IMR-90 (cell line): ENCODE measurements at regions not wholly inside any gene's neighbourhood (a gene's known extent, or its start where the extent isn't known, plus 50 kb on each side); places are given as distances from the start of the nearest gene placed in this dataset.

Experiments
- ATAC-seq: fragments of 200-7000 bp; cut with Tn5 transposase; 2 replicates; pipeline ENCODE4 v1.9.1; 2020; ENCODE audit warnings: low read depth, mild to moderate bottlenecking, moderate library complexity
- BruUV-seq: library from RNA; stranded (reverse); fragments of 400-500 nt; replicated peaks from 2 replicates; lab custom pipeline; 2021; lab: Mats Ljungman, UMichigan
- CTCF ChIA-PET: fragments of 300-600 bp; formaldehyde crosslinking; extraction: SDS; loops from one replicate; lab custom pipeline; 2021; ENCODE audit warnings: antibody characterized with exemption; lab: Yijun Ruan, JAX
- POLR2A ChIA-PET: fragments of 300-600 bp; sonication (Branson Sonifier 250); formaldehyde crosslinking; loops from one replicate; lab custom pipeline; 2022; ENCODE audit warnings: antibody characterized with exemption; ENCODE audit not compliant: unreplicated experiment; lab: Charles Lee
- DNase-seq: peaks from one replicate; pipeline ENCODE4 v3.0.0; 2013
- H2AFZ ChIP-seq: replicated peaks from 2 replicates; pipeline ENCODE3; 2013; ENCODE audit warnings: low read length, mild to moderate bottlenecking; ENCODE audit not compliant: poor library complexity
- H2AK5ac ChIP-seq: 2 replicates; pipeline ENCODE4 v1.6.1; 2013; ENCODE audit warnings: low read depth, low read length, inconsistent platforms
- H2AK9ac ChIP-seq: replicated peaks from 2 replicates; pipeline ENCODE3; 2013; ENCODE audit warnings: mild to moderate bottlenecking, low read depth, low read length, moderate library complexity; ENCODE audit not compliant: poor library complexity
- H2BK120ac ChIP-seq: 2 replicates; pipeline ENCODE4 v1.6.1; 2013; ENCODE audit warnings: low read depth, low read length, inconsistent platforms
- H2BK15ac ChIP-seq: 3 replicates; pipeline ENCODE4 v1.6.1; 2013; ENCODE audit warnings: low read depth, low read length, inconsistent platforms
- H2BK20ac ChIP-seq: 2 replicates; pipeline ENCODE4 v1.6.1; 2013; ENCODE audit warnings: low read depth, mild to moderate bottlenecking, inconsistent platforms, low read length, moderate library complexity
- H2BK5ac ChIP-seq: 2 replicates; pipeline ENCODE4 v1.6.1; 2013; ENCODE audit warnings: mild to moderate bottlenecking, low read depth, low read length, inconsistent platforms; ENCODE audit not compliant: poor library complexity, severe bottlenecking
- H3K14ac ChIP-seq: replicated peaks from 2 replicates; pipeline ENCODE4 v1.6.1; 2013; ENCODE audit warnings: low read depth, low read length, inconsistent platforms
- H3K18ac ChIP-seq: 2 replicates; pipeline ENCODE4 v1.6.1; 2013; ENCODE audit warnings: low read depth, low read length, control low read depth
- H3K23ac ChIP-seq: 2 replicates; pipeline ENCODE4 v1.6.1; 2013; ENCODE audit warnings: low read depth, low read length, inconsistent platforms
- H3K27ac ChIP-seq: 2 replicates; pipeline ENCODE4 v1.5.1; 2013; ENCODE audit warnings: mild to moderate bottlenecking, control low read depth, low read length; ENCODE audit not compliant: insufficient read depth
- H3K27me3 ChIP-seq: 2 replicates; pipeline ENCODE4 v1.6.1; 2013; ENCODE audit warnings: low read length; ENCODE audit not compliant: control insufficient read depth, insufficient read depth
- H3K36me3 ChIP-seq: 2 replicates; pipeline ENCODE4 v1.6.1; 2013; ENCODE audit warnings: low read length, mixed read lengths; ENCODE audit not compliant: control insufficient read depth, insufficient read depth
- H3K4ac ChIP-seq: 2 replicates; pipeline ENCODE4 v1.6.1; 2013; ENCODE audit warnings: low read depth, low read length, inconsistent platforms
- H3K4me1 ChIP-seq: 2 replicates; pipeline ENCODE4 v1.6.1; 2013; ENCODE audit warnings: low read length, mixed read lengths; ENCODE audit not compliant: control insufficient read depth, insufficient read depth
- H3K4me2 ChIP-seq: 2 replicates; pipeline ENCODE4 v1.6.1; 2013; ENCODE audit warnings: low read depth, mild to moderate bottlenecking, control low read depth, low read length, moderate library complexity
- H3K4me3 ChIP-seq: 2 replicates; pipeline ENCODE4 v1.5.1; 2013; ENCODE audit warnings: low read depth, mild to moderate bottlenecking, control low read depth, low read length, moderate library complexity; ENCODE audit not compliant: insufficient read depth
- H3K56ac ChIP-seq: 2 replicates; pipeline ENCODE4 v1.6.1; 2013; ENCODE audit warnings: low read length, inconsistent platforms; ENCODE audit not compliant: insufficient read depth; ENCODE audit errors: extremely low read depth
- H3K79me1 ChIP-seq, 2 experiments: 2 replicates each; pipeline ENCODE4 v1.6.1; 2013; ENCODE audit warnings: low read length in 2 of 2, inconsistent platforms in 1 of 2, low read depth in 1 of 2
- H3K9ac ChIP-seq: 2 replicates; pipeline ENCODE4 v1.6.1; 2013; ENCODE audit warnings: low read depth, low read length, control low read depth
- H3K9me1 ChIP-seq: 2 replicates; pipeline ENCODE4 v1.6.1; 2013; ENCODE audit warnings: low read length, inconsistent platforms; ENCODE audit not compliant: insufficient read depth
- H3K9me3 ChIP-seq: 2 replicates; pipeline ENCODE4 v1.6.1; 2013; ENCODE audit warnings: low read length; ENCODE audit not compliant: control insufficient read depth, insufficient read depth
- H4K20me1 ChIP-seq: 2 replicates; pipeline ENCODE4 v1.6.1; 2013; ENCODE audit warnings: low read length, inconsistent platforms; ENCODE audit not compliant: insufficient read depth
- H4K5ac ChIP-seq: 2 replicates; pipeline ENCODE4 v1.6.1; 2013; ENCODE audit warnings: mild to moderate bottlenecking, low read depth, low read length, control low read depth
- H4K8ac ChIP-seq, 2 experiments: 2 replicates each; pipeline ENCODE4 v1.6.1; 2013; ENCODE audit warnings: low read depth in 2 of 2, low read length in 2 of 2, control low read depth in 1 of 2, inconsistent platforms in 1 of 2
- H4K91ac ChIP-seq: 2 replicates; pipeline ENCODE4 v1.6.1; 2013; ENCODE audit warnings: low read depth, low read length, inconsistent platforms; ENCODE audit not compliant: insufficient read depth
- RAD21 ChIP-seq: IDR thresholded peaks from 2 replicates; pipeline ENCODE4 v1.6.1; 2012; ENCODE audit warnings: low read length, improper control_type of control experiment
- RFX5 ChIP-seq: IDR thresholded peaks from 2 replicates; pipeline ENCODE4 v1.8.0; 2012; ENCODE audit warnings: low read depth, mild to moderate bottlenecking, low read length, moderate library complexity
- WGBS, 2 experiments: methylation state at CpG; one replicate each; pipeline versions ENCODE4 v1.1.5 to v1.1.7; 2013; ENCODE audit warnings: missing lambda C conversion rate in 2 of 2; ENCODE audit not compliant: insufficient read length in 1 of 2; ENCODE audit errors: extremely low coverage in 2 of 2; 5-methylcytosine and 5-hydroxymethylcytosine counted together
- dilution Hi-C: fragments of 300-500 bp; cut with HindIII; formaldehyde crosslinking; loops from one replicate; pipeline ENCODE4 v1.14.3; 2018; ENCODE audit warnings: low sequenced_read_pairs; ENCODE audit not compliant: unreplicated experiment
- in situ Hi-C: fragments of 300-500 bp; cut with MboI; formaldehyde crosslinking; loops from 3 replicates; pipeline ENCODE4 v1.14.3; 2019; ENCODE audit warnings: low sequenced_read_pairs, inconsistent platforms, mixed read lengths
- intact Hi-C: fragments of 100-400 bp; cut with micrococcal nuclease; formaldehyde crosslinking; loops from 2 replicates; pipeline ENCODE4 v1.10.0; 2022

DNA sequence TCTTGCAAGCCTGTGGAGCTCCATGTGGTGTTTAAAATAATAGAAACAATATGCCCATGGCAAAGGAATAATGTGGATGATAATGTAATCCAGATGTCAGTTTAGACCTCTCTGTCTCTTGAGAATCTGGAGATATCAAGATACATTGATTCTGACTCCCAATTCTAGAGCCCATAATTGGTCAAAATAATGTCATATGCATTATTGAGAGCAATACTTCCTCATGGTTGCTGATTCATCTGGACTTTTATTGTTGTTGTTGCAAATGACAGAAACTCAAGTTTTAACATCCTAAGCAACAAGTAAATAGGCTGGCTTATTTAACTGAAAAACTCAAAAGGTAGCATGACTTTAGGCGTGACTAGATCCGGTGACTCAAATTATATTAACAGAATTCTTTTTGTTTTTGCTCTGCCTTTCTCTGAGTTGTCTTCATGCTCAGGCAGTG, 152.1 kb downstream of the PCSK1 start:
- intact Hi-C loops = no loop called here
- H2AFZ ChIP-seq = no peak overlapping the region
- no peak for ATAC-seq

More for the DNA sequence above, 152.1 kb downstream of the PCSK1 start:
- H2BK20ac ChIP-seq = no peak overlapping the region
- H4K91ac ChIP-seq = no peak overlapping the region
- no peak overlapping the region for H2BK120ac ChIP-seq
- H2BK15ac ChIP-seq = no peak overlapping the region
- in situ Hi-C loops = no loop called here
- H3K4me2 ChIP-seq = no peak overlapping the region
- dilution Hi-C loops = no loop called here
- peaks cover 4% of the 10 kb centered on the region; the same call in 1 of the 2 replicates for H3K4me1 ChIP-seq
- no TSS peak for BruUV-seq
- H2BK5ac ChIP-seq = no peak overlapping the region
- no peak overlapping the region for H3K56ac ChIP-seq
- no peaks in the 10 kb centered on the region for H3K27me3 ChIP-seq
- no peaks in the 10 kb centered on the region for H3K79me1 ChIP-seq
- no peak overlapping the region for H3K4me3 ChIP-seq
- no peak for DNase-seq
- TF ChIP-seq RAD21 = no peak
- TF ChIP-seq RFX5 = no peak
- no peak overlapping the region for H4K5ac ChIP-seq
- no peaks in the 10 kb centered on the region for H3K36me3 ChIP-seq
- H3K27ac ChIP-seq = no peak overlapping the region
- no peak overlapping the region for H2AK5ac ChIP-seq
- H3K9me1 ChIP-seq = no peaks in the 10 kb centered on the region
- POLR2A ChIA-PET = no interaction called here
- no CpG with 5 or more reads among the region's 2 CpGs for WGBS, 2 experiments
- no peak overlapping the region; a peak in 1 of 4 replicates for H4K8ac ChIP-seq
- no peak overlapping the region for H3K14ac ChIP-seq
- H3K23ac ChIP-seq = no peak overlapping the region
- H3K4ac ChIP-seq = no peak overlapping the region
- H4K20me1 ChIP-seq = no peaks in the 10 kb centered on the region
- CTCF ChIA-PET = no interaction called here
- H3K18ac ChIP-seq = no peak overlapping the region; the same call in 1 of the 2 replicates
- H3K9me3 ChIP-seq = no peaks in the 10 kb centered on the region
- H3K9ac ChIP-seq = no peak overlapping the region
- H2AK9ac ChIP-seq = no peak overlapping the region
